ENCODE measurements at regions not wholly inside any gene's neighbourhood (a gene's known extent, or its start where the extent isn't known, plus 50 kb on each side); places are given as distances from the start of the nearest gene placed in this dataset.

DNA sequence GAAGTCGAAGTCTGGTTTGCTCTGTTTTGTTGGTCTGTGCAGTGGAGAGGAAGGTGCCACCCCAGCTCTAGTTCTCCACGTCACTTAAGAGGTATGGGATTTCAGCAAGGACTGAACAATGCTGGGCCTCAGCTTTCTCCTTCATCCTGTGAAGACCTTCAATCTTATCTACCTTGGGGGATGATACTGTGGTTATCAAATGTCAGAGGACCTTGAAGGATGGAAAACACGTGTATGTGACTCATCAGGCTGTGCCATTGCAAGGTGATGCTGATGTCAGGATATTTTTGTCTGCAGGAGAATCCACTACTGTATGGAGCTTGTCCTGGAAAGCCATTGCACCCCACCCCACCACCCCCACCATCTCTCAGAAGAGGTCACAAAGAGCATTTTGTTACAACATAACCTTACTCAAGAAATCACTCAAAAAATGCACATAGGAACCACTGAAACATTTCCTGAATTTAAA is 81.4 kb upstream of the UQCRFS1 start (continued):
- TF ChIP-seq, protein P1, sequence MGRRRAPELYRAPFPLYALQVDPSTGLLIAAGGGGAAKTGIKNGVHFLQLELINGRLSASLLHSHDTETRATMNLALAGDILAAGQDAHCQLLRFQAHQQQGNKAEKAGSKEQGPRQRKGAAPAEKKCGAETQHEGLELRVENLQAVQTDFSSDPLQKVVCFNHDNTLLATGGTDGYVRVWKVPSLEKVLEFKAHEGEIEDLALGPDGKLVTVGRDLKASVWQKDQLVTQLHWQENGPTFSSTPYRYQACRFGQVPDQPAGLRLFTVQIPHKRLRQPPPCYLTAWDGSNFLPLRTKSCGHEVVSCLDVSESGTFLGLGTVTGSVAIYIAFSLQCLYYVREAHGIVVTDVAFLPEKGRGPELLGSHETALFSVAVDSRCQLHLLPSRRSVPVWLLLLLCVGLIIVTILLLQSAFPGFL (CRISPR knock-in tag; IDR thresholded peaks at IDR 0.05; ENCODE audit: borderline replicate concordance): no peak
- TF ChIP-seq ZNF423 (CRISPR knock-in tag; IDR thresholded peaks at IDR 0.05): no peak
- TF ChIP-seq, protein P2, sequence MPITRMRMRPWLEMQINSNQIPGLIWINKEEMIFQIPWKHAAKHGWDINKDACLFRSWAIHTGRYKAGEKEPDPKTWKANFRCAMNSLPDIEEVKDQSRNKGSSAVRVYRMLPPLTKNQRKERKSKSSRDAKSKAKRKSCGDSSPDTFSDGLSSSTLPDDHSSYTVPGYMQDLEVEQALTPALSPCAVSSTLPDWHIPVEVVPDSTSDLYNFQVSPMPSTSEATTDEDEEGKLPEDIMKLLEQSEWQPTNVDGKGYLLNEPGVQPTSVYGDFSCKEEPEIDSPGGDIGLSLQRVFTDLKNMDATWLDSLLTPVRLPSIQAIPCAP (CRISPR knock-in tag; IDR thresholded peaks at IDR 0.05): no peak

GRCh38 chr19:29295285-29295684 is 82.3 kb upstream of the UQCRFS1 start:
- Mint-ChIP-seq H3K4me1 (0 out of 2 replicates have a peak, but pooled peaks cover 3% of the 10 kb centered on the region), H3K4me3 (no peak overlapping the region), H3K27me3 (ENCODE audit: low read depth) (peaks cover 7% of the 10 kb centered on the region; the same call in 1 of the 2 replicates), H3K9me3 (peaks cover 9% of the 10 kb centered on the region), H3K27ac (no peak overlapping the region), H3K36me3 (no peaks in the 10 kb centered on the region; the same call in 1 of the 2 replicates)
- ChIA-PET CTCF (no interaction called here), POLR2A (no interaction called here)
- ATAC-seq (no peak), DNase-seq (ENCODE audit: low spot score) (no peak)
- TF ChIP-seq ETV6 (CRISPR knock-in tag; IDR thresholded peaks at IDR 0.05) (no peak), CREB1 (CRISPR knock-in tag; IDR thresholded peaks at IDR 0.05) (no peak), JUN (CRISPR knock-in tag; IDR thresholded peaks at IDR 0.05) (no peak), CBFB (CRISPR knock-in tag; IDR thresholded peaks at IDR 0.05; ENCODE audit: low read depth) (no peak), CTCF (IDR thresholded peaks at IDR 0.05) (no peak)
- TF ChIP-seq, protein P3, sequence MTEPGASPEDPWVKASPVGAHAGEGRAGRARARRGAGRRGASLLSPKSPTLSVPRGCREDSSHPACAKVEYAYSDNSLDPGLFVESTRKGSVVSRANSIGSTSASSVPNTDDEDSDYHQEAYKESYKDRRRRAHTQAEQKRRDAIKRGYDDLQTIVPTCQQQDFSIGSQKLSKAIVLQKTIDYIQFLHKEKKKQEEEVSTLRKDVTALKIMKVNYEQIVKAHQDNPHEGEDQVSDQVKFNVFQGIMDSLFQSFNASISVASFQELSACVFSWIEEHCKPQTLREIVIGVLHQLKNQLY (CRISPR knock-in tag; IDR thresholded peaks at IDR 0.05): no peak

DNA sequence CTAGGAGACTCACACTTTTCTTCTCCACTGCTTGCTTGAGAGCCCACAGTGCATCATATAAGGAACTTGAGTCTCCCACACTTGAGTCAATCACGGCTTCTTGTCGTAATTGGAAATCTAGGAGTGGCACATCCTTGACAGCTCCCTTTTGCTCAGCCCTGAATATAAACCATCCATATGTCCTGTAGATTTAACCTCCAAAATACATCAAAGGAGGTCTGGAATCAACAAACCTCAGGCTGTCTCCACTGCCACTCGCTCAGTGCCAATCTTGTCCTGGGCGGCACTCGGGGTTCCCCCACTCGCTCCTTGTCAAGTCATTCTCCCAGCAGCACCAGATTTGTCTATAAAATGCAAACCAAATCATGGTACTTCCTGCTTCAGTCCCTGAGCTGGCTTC is 84.4 kb upstream of the UQCRFS1 start:
- Mint-ChIP-seq H3K36me3 (no peaks in the 10 kb centered on the region; the same call in 1 of the 2 replicates), H3K27ac (no peak overlapping the region), H3K9me3 (peaks cover 9% of the 10 kb centered on the region), H3K4me3 (no peak overlapping the region), H3K27me3 (ENCODE audit: low read depth) (peaks cover 7% of the 10 kb centered on the region; the same call in 1 of the 2 replicates), H3K4me1 (no peaks in the 10 kb centered on the region)
- ChIA-PET CTCF (no interaction called here), POLR2A (interaction anchor here (0.6 to 0.8 kb wide), 2 partner anchors 28 to 53 kb away, joined by 4 to 5 read pairs; no protein-coding TSS in a partner anchor)
- ATAC-seq: no peak
- TF ChIP-seq, protein P4, sequence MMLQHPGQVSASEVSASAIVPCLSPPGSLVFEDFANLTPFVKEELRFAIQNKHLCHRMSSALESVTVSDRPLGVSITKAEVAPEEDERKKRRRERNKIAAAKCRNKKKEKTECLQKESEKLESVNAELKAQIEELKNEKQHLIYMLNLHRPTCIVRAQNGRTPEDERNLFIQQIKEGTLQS (CRISPR knock-in tag; conservative IDR thresholded peaks at IDR 0.05): no peak
- TF ChIP-seq, protein P5, sequence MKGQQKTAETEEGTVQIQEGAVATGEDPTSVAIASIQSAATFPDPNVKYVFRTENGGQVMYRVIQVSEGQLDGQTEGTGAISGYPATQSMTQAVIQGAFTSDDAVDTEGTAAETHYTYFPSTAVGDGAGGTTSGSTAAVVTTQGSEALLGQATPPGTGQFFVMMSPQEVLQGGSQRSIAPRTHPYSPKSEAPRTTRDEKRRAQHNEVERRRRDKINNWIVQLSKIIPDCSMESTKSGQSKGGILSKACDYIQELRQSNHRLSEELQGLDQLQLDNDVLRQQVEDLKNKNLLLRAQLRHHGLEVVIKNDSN (CRISPR knock-in tag; IDR thresholded peaks at IDR 0.05): no peak
- no peak for DNase-seq (ENCODE audit: low spot score)

GRCh38 chr19:29299416-29300380 is 86.7 kb upstream of the UQCRFS1 start:
- H3K27me3 Mint-ChIP-seq (ENCODE audit: low read depth): peaks cover 4% of the 10 kb centered on the region; the same call in 1 of the 2 replicates
- CTCF ChIA-PET: interaction anchor here (1.0 kb wide), 1 partner anchor 9 kb away, joined by 3 read pairs; no protein-coding TSS in a partner anchor

More at GRCh38 chr19:29299416-29300380, 86.7 kb upstream of the UQCRFS1 start:
- H3K9me3 Mint-ChIP-seq: peaks cover 9% of the 10 kb centered on the region
- H3K4me1 Mint-ChIP-seq: no peaks in the 10 kb centered on the region
- no peaks in the 10 kb centered on the region; the same call in 1 of the 2 replicates for H3K36me3 Mint-ChIP-seq
- H3K4me3 Mint-ChIP-seq: no peak overlapping the region
- no peak for DNase-seq (ENCODE audit: low spot score)
- H3K27ac Mint-ChIP-seq: peak overlapping the region; percentile 52; the same call in 1 of the 2 replicates
- TF ChIP-seq ERG (CRISPR knock-in tag; IDR thresholded peaks at IDR 0.05): no peak
- TF ChIP-seq ZNF317 (CRISPR knock-in tag; IDR thresholded peaks at IDR 0.05; ENCODE audit: borderline replicate concordance, low read depth): no peak
- POLR2A ChIA-PET: no interaction called here
- ATAC-seq: no peak

All from WTC11 (cell line).